Omental fat pad (tissue), 3 donors: ENCODE measurements at regions not wholly inside any gene's neighbourhood (a gene's known extent, or its start where the extent isn't known, plus 50 kb on each side); places are given as distances from the start of the nearest gene placed in this dataset.
"Not testable (repeated sequence)": the region's sequence is repeated elsewhere in the genome, so short reads cannot be mapped to it uniquely, and the experiment has no call there.

ENCODE experiments used
- ATAC-seq: fragments of 150-250 bp; one replicate; pipeline ENCODE4 v1.9.1; 2016; ENCODE audit warnings: mild to moderate bottlenecking, moderate library complexity; ENCODE audit not compliant: low FRiP score
- DNase-seq: peaks from one replicate; pipeline ENCODE4 v3.0.0-alpha.2; 2019; ENCODE audit warnings: low spot score
- CTCF ChIP-seq, 3 donors: fragments of 450-650 bp; IDR thresholded peaks; one replicate each; pipeline ENCODE4 v1.5.1; 2016 to 2017; ENCODE audit warnings: antibody characterized with exemption in 3 of 3, mild to moderate bottlenecking in 3 of 3, moderate library complexity in 2 of 3

GRCh38 chr10:61197057-61197456 is 253.1 kb upstream of the RHOBTB1 start:
- ATAC-seq (no peak), DNase-seq (no peak)
- TF ChIP-seq CTCF (IDR thresholded peaks at IDR 0.05): no peak

DNA sequence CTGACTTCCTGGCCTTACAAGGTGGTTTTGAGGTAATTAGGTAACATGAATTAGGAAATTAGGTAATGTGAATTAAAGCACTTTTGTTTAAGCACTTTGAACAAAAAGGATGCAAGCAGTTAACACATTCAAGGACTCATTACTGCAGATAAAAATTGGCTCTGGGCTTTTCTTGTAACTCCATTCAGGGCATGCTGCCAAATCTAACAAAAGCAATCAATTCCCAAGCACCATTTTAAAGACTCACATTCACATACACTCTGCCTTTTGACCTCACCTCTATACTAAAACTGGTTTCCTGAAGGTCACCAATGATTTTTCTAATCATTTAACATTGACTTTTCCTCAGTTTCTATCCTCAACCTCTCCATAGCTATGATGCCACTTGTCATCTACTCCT is 251.2 kb upstream of the RHOBTB1 start:
- no peak for ATAC-seq
- no peak for TF ChIP-seq CTCF (IDR thresholded peaks at IDR 0.05)
- DNase-seq: no peak

GRCh38 chr10:61192589-61192988 is 248.6 kb upstream of the RHOBTB1 start:
- not testable (repeated sequence) for DNase-seq, ATAC-seq

- ATAC-seq (no peak), DNase-seq (no peak)
- TF ChIP-seq CTCF (IDR thresholded peaks at IDR 0.05): no peak
Observed at GRCh38 chr10:61192042-61192441, 248.1 kb upstream of the RHOBTB1 start.

GRCh38 chr10:61189912-61190311 is 245.9 kb upstream of the RHOBTB1 start:
- DNase-seq: no peak
- ATAC-seq: no peak
- no peak for TF ChIP-seq CTCF (IDR thresholded peaks at IDR 0.05)

- no peak for ATAC-seq
- TF ChIP-seq CTCF (IDR thresholded peaks at IDR 0.05): no peak
- DNase-seq: no peak
Observed at GRCh38 chr10:61188691-61189090, 244.7 kb upstream of the RHOBTB1 start.

- ATAC-seq (no peak), DNase-seq (no peak)
- TF ChIP-seq CTCF (IDR thresholded peaks at IDR 0.05): no peak
Observed at GRCh38 chr10:61188101-61188500, 244.1 kb upstream of the RHOBTB1 start.

DNA sequence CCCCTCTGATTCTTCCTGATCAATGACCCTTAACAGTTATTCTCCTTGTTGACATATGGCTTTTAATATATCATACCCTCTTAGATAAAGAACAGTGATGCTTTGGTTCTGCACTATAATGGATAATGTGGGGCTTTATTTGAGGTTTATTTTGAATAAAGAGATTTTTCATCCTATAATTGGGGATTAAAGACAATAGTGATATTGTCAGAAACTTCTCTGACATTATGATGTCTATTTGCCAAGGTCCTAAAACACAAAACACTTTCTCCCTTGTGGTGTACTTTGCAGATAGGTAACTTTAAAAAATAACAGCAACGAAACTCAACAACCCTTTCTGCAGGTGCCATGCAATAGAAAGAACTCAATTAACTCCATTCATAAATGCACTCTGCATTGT is 243.6 kb upstream of the RHOBTB1 start:
- TF ChIP-seq CTCF (IDR thresholded peaks at IDR 0.05): no peak
- no peak for ATAC-seq
- DNase-seq: no peak
